BLaER1 (cell line): ENCODE measurements at regions not wholly inside any gene's neighbourhood (a gene's known extent, or its start where the extent isn't known, plus 50 kb on each side); places are given as distances from the start of the nearest gene placed in this dataset.

ENCODE experiments used
- H3K27ac ChIP-seq: shearing (Covaris generic); formaldehyde crosslinking; 2 replicates; pipeline ENCODE4 v1.8.1; 2022
- H3K27me3 ChIP-seq: shearing (Covaris generic); formaldehyde crosslinking; 2 replicates; pipeline ENCODE4 v1.8.1; 2022
- H3K36me3 ChIP-seq: shearing (Covaris generic); formaldehyde crosslinking; 2 replicates; pipeline ENCODE4 v1.8.1; 2022
- H3K4me1 ChIP-seq: shearing (Covaris generic); formaldehyde crosslinking; 2 replicates; pipeline ENCODE4 v1.8.1; 2022
- H3K4me2 ChIP-seq: shearing (Covaris generic); formaldehyde crosslinking; 2 replicates; pipeline ENCODE4 v1.8.1; 2022
- H3K4me3 ChIP-seq: shearing (Covaris generic); formaldehyde crosslinking; 2 replicates; pipeline ENCODE4 v1.8.1; 2022
- H3K9ac ChIP-seq: shearing (Covaris generic); formaldehyde crosslinking; 2 replicates; pipeline ENCODE4 v1.8.1; 2022
- H3K9me3 ChIP-seq: shearing (Covaris generic); formaldehyde crosslinking; 2 replicates; pipeline ENCODE4 v1.8.1; 2022
- H4K20me1 ChIP-seq: shearing (Covaris generic); formaldehyde crosslinking; 2 replicates; pipeline ENCODE4 v1.8.1; 2022
- Cebpa-rat ChIP-seq: shearing (Covaris generic); IDR thresholded peaks from 2 replicates; pipeline ENCODE4 v1.8.1; 2022

DNA sequence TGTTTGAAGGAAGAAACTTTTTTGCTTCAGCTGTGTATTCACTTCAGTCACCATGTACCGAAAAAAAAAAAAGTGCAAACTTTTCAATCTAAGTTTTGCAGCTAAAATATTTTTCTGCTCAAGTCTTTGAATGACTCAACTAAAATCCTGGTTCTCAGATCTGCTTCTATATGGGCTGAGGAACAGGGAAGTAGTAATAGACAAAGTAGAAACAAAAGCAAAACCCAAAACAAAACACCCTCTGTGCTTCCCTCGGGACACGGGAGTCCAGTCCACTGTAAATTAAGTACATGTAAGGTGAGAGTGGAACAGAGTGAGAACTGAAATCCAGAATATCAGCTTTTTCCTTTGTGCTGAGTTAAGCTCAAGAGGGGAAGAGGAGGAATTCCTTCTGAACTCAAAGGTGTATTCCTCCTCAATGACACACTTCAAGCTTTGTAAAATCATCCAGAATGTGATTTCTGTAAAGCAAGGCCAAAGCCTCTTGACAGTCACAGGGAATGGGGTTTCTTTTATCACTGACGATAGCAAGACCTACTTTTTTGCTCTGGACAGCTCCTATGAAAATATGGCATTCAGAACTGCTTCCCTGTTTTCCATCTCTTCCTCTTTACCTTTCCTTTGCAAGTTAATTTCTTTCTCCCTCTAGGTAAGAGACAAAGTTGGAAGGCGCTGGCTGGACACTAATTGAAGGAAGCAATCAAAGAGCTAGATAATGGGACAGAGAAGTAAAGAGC, 433.5 kb upstream of the MMADHC start:
- H3K4me3 ChIP-seq: no peak overlapping the region
- H3K9ac ChIP-seq: no peak overlapping the region
- H3K27me3 ChIP-seq: no peaks in the 10 kb centered on the region
- H3K9me3 ChIP-seq: no peaks in the 10 kb centered on the region
- no peak for TF ChIP-seq Cebpa-rat
- no peak overlapping the region for H3K27ac ChIP-seq
- no peaks in the 10 kb centered on the region for H3K36me3 ChIP-seq
- no peaks in the 10 kb centered on the region for H4K20me1 ChIP-seq
- H3K4me2 ChIP-seq: no peak overlapping the region
- no peaks in the 10 kb centered on the region for H3K4me1 ChIP-seq

GRCh38 chr2:150020221-150020620, 432.6 kb upstream of the MMADHC start:
- Histone ChIP-seq H3K36me3 (no peaks in the 10 kb centered on the region), H3K9ac (no peak overlapping the region), H4K20me1 (no peaks in the 10 kb centered on the region), H3K27me3 (no peaks in the 10 kb centered on the region), H3K4me2 (no peak overlapping the region), H3K9me3 (no peaks in the 10 kb centered on the region), H3K27ac (no peak overlapping the region), H3K4me1 (no peaks in the 10 kb centered on the region), H3K4me3 (no peak overlapping the region)
- no peak for TF ChIP-seq Cebpa-rat

- no peak for TF ChIP-seq Cebpa-rat
- Histone ChIP-seq H3K4me2 (no peak overlapping the region), H3K4me3 (no peak overlapping the region), H3K9me3 (no peaks in the 10 kb centered on the region), H3K27ac (no peak overlapping the region), H3K4me1 (no peaks in the 10 kb centered on the region), H4K20me1 (no peaks in the 10 kb centered on the region), H3K36me3 (no peaks in the 10 kb centered on the region), H3K27me3 (no peaks in the 10 kb centered on the region), H3K9ac (no peak overlapping the region)
Observed at GRCh38 chr2:150019063-150019462, 431.5 kb upstream of the MMADHC start.

- no peak overlapping the region for H3K4me3 ChIP-seq
- no peak overlapping the region for H3K27ac ChIP-seq
- no peak for TF ChIP-seq Cebpa-rat
- no peaks in the 10 kb centered on the region for H4K20me1 ChIP-seq
- no peaks in the 10 kb centered on the region for H3K27me3 ChIP-seq
- H3K4me2 ChIP-seq: no peak overlapping the region
- H3K36me3 ChIP-seq: no peaks in the 10 kb centered on the region
- H3K9ac ChIP-seq: no peak overlapping the region
- no peaks in the 10 kb centered on the region for H3K9me3 ChIP-seq
- no peaks in the 10 kb centered on the region for H3K4me1 ChIP-seq
Observed at GRCh38 chr2:150012986-150013385, 425.4 kb upstream of the MMADHC start.

DNA sequence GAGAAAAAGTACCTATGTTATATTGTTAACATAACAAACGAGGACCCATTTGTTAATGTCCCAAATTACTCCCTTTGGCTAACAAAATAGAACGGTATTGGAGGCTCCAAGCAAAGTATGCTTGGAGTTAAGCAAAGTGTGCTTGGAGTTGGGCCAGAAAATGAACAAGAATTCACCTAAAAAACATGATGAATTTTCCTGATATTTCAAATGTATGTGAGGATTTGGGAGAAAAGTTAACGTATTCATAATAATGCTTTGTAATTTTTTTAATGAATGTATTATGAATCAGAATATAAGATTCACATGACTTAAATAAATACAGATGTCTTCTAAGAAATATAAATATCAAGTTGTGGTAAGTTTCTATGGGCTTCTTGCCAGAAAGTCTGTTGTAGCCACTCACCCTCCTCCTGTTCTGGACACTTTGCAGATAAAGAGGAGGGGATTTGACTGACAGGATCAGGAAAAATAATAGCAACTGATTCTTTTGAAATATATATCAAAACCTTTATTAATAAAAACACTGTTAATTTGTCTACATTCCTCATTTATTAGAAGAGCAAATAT, 423.7 kb upstream of the MMADHC start:
- Histone ChIP-seq H3K36me3 (no peaks in the 10 kb centered on the region), H3K9me3 (no peaks in the 10 kb centered on the region), H3K4me1 (no peaks in the 10 kb centered on the region), H3K4me2 (no peak overlapping the region), H3K27ac (no peak overlapping the region), H3K27me3 (no peaks in the 10 kb centered on the region), H3K4me3 (no peak overlapping the region), H4K20me1 (no peaks in the 10 kb centered on the region), H3K9ac (no peak overlapping the region)
- no peak for TF ChIP-seq Cebpa-rat

DNA sequence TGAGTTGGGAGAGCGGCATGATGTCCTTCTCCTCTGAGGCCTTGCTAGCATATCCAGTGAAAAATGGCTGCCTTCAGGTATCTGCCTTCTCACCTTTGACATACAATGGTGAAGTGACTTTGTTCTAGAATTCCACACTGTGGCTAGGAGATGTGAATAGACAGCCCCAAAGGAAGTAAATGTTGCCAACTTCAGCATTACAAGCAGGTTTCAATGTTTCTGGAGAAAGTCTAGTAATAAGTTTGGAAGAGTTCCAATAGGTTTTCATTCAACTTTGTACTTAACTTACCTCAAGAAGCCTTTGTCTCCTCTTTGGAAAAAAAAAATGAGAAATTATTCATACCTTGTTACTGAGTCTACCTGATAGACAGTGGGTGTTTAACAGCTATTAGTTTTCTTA, 421.3 kb upstream of the MMADHC start:
- Histone ChIP-seq H3K36me3 (no peaks in the 10 kb centered on the region), H4K20me1 (no peaks in the 10 kb centered on the region), H3K27ac (no peak overlapping the region), H3K4me1 (no peaks in the 10 kb centered on the region), H3K9me3 (no peaks in the 10 kb centered on the region), H3K27me3 (no peaks in the 10 kb centered on the region), H3K4me2 (no peak overlapping the region), H3K9ac (no peak overlapping the region), H3K4me3 (no peak overlapping the region)
- no peak for TF ChIP-seq Cebpa-rat

DNA sequence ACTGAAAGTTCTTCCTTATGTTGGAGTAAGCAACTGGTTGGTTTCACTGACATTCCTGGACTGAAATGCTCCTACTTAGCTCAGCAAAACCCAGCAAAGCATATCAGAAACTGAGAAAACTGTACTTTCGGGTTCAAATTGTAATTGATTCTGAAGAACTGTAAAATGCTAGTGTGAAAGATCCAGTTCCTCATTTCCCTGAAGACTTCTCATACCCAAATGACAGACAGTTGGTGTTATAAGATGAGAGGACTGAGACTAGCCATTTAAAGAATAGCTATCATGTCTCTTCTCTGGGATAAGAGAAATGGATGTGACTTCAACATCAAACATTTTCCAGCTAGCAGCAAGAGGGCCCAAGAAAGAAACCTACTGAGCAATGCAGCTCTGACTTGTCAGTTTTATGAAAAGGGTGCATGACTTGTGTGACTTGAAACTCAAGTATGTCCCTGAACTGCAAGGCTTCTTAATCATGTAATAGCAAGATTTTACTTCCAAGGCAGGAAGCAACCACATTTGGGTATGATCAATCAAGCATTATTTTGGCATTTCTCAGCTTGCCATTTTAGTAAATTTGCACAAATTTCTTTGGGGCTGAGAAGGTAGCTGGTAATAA, 420.3 kb upstream of the MMADHC start:
- H3K27me3 ChIP-seq: no peaks in the 10 kb centered on the region
- no peak overlapping the region for H3K4me2 ChIP-seq
- no peaks in the 10 kb centered on the region for H4K20me1 ChIP-seq
- no peak overlapping the region for H3K4me3 ChIP-seq
- H3K4me1 ChIP-seq: no peaks in the 10 kb centered on the region
- TF ChIP-seq Cebpa-rat: no peak
- H3K36me3 ChIP-seq: no peaks in the 10 kb centered on the region
- H3K9ac ChIP-seq: no peak overlapping the region
- no peaks in the 10 kb centered on the region for H3K9me3 ChIP-seq
- H3K27ac ChIP-seq: no peak overlapping the region

DNA sequence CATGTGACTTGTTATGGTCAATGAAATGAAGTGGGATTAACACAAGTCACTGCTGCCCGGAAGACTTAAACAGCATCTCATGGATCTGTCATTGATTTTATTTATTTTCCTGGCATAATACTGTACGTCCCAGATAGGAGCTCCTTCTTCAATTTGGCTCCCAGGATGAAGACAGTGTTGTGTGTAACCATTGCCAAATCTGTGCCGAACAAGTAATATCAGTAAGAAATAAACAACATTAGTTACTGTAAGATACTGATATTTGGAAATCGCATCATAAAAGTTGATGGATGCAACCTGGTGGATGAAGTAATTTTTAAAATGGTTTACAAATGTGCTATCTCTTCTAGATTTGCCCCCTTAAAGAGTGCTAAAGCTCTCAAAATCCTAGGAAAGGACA, 419.0 kb upstream of the MMADHC start:
- Histone ChIP-seq H3K4me2 (no peak overlapping the region), H3K27me3 (no peaks in the 10 kb centered on the region)
- TF ChIP-seq Cebpa-rat: no peak

GRCh38 chr2:150003544-150003943, 416.0 kb upstream of the MMADHC start:
- Histone ChIP-seq H3K4me2 (no peak overlapping the region), H3K27me3 (no peaks in the 10 kb centered on the region), H3K27ac (no peak overlapping the region), H3K4me3 (no peak overlapping the region), H4K20me1 (no peaks in the 10 kb centered on the region), H3K4me1 (0 out of 2 replicates have a peak, but pooled peaks cover 5% of the 10 kb centered on the region), H3K9ac (no peak overlapping the region), H3K36me3 (no peaks in the 10 kb centered on the region), H3K9me3 (no peaks in the 10 kb centered on the region)
- no peak for TF ChIP-seq Cebpa-rat

More for the DNA sequence above, 419.0 kb upstream of the MMADHC start:
- Histone ChIP-seq H4K20me1 (no peaks in the 10 kb centered on the region), H3K9ac (no peak overlapping the region), H3K4me1 (0 out of 2 replicates have a peak, but pooled peaks cover 5% of the 10 kb centered on the region), H3K4me3 (no peak overlapping the region), H3K36me3 (no peaks in the 10 kb centered on the region), H3K27ac (no peak overlapping the region), H3K9me3 (no peaks in the 10 kb centered on the region)

GRCh38 chr2:150001788-150002187, 414.2 kb upstream of the MMADHC start:
- Histone ChIP-seq H3K9ac (no peak overlapping the region), H3K27me3 (no peaks in the 10 kb centered on the region), H3K36me3 (no peaks in the 10 kb centered on the region), H3K4me2 (no peak overlapping the region), H3K4me1 (0 out of 2 replicates have a peak, but pooled peaks cover 5% of the 10 kb centered on the region), H3K4me3 (no peak overlapping the region), H3K9me3 (no peaks in the 10 kb centered on the region), H4K20me1 (no peaks in the 10 kb centered on the region), H3K27ac (no peak overlapping the region)
- TF ChIP-seq Cebpa-rat: no peak
